ENCODE measurements at regions not wholly inside any gene's neighbourhood (a gene's known extent, or its start where the extent isn't known, plus 50 kb on each side); places are given as distances from the start of the nearest gene placed in this dataset.
"Not testable (repeated sequence)": the region's sequence is repeated elsewhere in the genome, so short reads cannot be mapped to it uniquely, and the experiment has no call there.

DNA sequence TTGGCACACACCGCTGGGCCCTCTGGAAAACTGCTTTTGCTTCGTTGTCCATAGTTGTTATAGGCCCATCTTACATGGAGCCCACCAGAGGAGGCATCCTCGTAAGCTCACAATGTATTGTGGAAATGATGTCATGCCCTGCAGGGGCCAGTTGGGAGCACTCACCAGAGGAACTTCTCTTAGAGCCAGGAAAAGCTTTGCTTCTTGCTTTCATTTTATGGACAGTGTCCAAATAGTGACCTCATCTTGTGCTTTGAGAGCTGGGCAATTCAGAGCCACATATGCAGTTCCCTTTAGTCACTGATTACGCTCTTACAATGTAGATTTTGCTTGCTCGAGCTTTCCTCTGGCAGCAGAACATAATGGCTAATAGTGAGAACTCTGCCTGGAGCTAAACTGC lies 275.6 kb downstream of the AACS start:
- H3K4me3 ChIP-seq (ENCODE audit: low read depth, low read length), result no peak overlapping the region
- DNase-seq (ENCODE audit: low read depth), result peak; percentile 55
- TF ChIP-seq CTCF (IDR thresholded peaks at IDR 0.05; ENCODE audit: insufficient read depth, low read depth, low read length), result no peak

GRCh38 chr12:125341422-125341821 lies 276.2 kb downstream of the AACS start:
- no peak for DNase-seq (ENCODE audit: low read depth)
- no peak for TF ChIP-seq CTCF (IDR thresholded peaks at IDR 0.05; ENCODE audit: insufficient read depth, low read depth, low read length)
- H3K4me3 ChIP-seq (ENCODE audit: low read depth, low read length), result no peak overlapping the region

DNA sequence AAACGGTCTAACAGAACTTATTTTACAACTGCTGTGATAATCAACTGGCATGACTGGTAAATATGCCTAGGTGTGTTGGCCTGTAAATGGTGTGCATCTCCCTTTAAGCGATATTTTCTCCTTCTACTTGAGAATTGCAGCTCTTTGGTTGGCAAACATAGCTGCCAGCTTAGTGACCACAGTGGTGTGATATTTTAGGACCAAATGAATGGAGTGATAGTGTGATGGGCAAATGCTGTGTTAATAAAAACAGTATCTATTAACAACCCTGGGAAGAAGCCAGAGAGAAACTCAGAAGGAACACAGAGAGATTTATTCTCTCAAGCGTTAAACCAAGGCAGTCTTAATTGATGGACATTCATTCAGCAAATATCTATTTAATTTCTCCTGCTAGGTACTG lies 278.4 kb downstream of the AACS start:
- TF ChIP-seq CTCF (IDR thresholded peaks at IDR 0.05; ENCODE audit: insufficient read depth, low read depth, low read length), result no peak

DNA sequence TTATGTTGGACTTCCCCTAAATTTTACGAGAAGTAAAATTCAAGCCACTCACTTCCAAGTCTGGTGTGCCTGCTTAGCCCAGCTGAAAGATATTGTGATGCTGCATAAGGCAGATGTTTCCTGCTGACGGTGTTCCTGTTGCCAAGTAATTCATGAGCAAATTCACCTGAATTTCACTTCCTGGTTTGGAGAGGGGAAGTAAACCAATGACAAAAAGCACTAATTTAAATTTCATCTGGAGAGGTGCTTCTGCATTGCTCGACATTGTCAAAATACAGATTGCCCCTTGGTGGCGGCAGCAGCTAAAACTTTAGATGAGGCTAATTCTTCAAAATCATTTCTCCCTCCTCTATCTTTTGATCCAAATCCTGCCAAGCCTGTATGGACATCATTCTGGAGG lies 281.1 kb downstream of the AACS start:
- DNase-seq (ENCODE audit: low read depth), result no peak
- no peak for TF ChIP-seq CTCF (IDR thresholded peaks at IDR 0.05; ENCODE audit: insufficient read depth, low read depth, low read length)
- H3K4me3 ChIP-seq (ENCODE audit: low read depth, low read length), result no peak overlapping the region

More for the DNA sequence above, 278.4 kb downstream of the AACS start:
- no peak for DNase-seq (ENCODE audit: low read depth)
- no peak overlapping the region for H3K4me3 ChIP-seq (ENCODE audit: low read depth, low read length)

DNA sequence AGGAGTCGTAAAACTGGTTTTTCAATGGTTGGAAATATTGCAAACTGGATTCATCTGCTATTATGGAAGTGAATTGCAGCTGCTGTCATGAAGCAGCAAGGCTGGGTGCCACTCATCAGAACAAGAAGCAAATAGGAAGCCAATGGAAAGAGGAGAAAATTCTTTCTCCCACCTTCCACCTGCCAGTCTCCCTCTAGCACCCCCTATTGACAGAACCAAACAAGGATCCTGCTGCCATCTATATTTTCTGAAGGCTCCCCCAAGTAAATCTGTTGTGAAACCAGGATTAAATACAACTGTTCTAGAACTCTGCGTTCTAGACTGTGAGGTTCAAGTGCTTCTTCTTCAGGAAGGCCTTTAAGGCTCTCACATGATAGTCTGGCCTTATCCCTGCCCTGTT lies 286.6 kb downstream of the AACS start:
- DNase-seq (ENCODE audit: low read depth), result no peak
- no peak overlapping the region for H3K4me3 ChIP-seq (ENCODE audit: low read depth, low read length)
- no peak for TF ChIP-seq CTCF (IDR thresholded peaks at IDR 0.05; ENCODE audit: insufficient read depth, low read depth, low read length)

GRCh38 chr12:125353002-125353401 lies 287.8 kb downstream of the AACS start:
- not testable (repeated sequence) for DNase-seq (ENCODE audit: low read depth); H3K4me3 ChIP-seq (ENCODE audit: low read depth, low read length)

- no peak for TF ChIP-seq CTCF (IDR thresholded peaks at IDR 0.05; ENCODE audit: insufficient read depth, low read depth, low read length)
- no peak for DNase-seq (ENCODE audit: low read depth)
- no peak overlapping the region for H3K4me3 ChIP-seq (ENCODE audit: low read depth, low read length)
Measured at GRCh38 chr12:125353871-125354270, 288.6 kb downstream of the AACS start.
